ENCODE measurements at regions not wholly inside any gene's neighbourhood (a gene's known extent, or its start where the extent isn't known, plus 50 kb on each side); places are given as distances from the start of the nearest gene placed in this dataset.
A peak's percentile ranks its signal among the peaks of the same experiment; 100 is the strongest.

DNA sequence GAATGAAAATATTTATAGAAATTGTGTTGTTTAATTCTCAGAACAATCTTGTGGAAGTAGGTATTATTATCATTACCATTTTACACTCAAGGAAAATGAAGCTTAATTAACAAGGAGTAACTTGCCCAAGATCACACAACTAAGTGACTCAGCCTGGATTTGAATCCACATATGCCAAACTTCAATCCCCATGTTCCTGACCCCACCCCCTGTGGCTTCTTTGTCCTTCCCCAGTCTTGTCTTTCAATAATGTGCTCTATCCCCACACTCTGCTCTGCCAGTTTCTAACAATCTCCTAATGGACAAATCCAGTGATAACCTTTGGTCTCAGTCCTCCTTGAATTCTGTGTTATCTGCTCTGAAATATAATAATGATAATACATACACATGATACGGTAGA lies 355.2 kb downstream of the BMP4 start:
- DNase-seq: no peak

DNA sequence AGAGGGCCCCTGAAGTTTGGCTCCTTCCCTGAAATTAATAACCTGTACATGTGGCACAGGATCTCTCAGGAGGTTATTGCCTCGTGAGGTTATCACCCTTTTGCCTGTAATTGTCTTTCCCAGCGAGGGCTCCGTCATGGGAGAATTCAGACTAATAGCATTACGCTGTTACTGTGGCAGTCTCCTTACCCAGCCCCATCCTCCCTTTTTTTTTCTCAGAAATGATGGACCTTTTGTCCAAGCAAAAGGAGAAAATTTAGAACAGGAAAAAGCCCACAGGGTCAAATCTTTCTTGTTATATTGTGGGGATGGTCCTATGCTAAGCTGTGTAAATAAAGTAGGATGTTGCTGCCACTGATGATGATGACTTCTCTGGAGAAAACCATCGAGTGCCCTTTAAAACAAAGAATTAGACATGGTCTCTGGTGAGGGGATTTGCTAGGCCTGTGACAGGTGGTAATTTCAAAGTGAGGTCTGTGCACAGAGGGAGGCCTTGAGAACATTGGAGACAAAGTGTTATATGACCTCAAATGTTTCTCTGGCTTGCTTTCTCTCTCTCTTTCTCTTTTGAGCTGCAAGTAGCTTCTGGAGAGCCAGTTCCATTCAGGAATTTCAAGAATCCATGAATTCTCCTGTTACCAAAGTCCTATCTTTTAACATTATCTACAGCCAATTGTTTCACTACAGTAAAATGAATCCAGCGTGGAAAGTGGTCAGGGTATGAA lies 357.2 kb downstream of the BMP4 start:
- DNase-seq: no peak

DNA sequence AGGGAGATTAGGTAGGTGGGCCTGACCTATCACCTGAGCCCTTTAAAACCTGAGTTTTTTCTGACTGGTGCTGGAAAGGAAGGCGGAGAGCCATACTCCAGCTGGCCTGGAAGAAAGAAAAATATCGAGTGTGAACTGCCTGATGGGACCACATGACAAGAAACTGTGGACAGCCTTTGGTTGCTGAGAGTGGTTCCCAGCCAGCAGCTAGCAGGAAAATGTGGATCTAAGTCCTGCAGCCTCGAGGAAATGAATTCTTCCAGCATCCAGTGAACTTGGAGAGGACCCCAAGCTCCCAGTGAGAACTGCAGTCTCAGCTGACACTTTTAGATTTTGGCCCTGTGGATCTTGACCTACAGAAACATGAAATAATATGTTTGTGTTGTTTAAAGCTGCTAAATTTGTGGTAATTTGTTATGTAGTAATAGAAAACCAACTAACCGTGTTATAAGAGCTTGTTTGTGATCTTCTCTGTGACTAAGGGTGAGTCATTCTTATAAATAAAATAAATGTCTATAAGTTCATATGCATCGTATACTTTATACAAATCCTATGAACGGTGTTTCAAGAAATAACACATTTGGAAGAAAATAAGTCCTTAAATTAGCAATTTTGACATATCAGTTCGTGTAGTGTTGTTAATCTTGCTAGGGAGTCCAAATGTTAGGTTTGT lies 359.6 kb downstream of the BMP4 start:
- peak; percentile 57 for DNase-seq

DNA sequence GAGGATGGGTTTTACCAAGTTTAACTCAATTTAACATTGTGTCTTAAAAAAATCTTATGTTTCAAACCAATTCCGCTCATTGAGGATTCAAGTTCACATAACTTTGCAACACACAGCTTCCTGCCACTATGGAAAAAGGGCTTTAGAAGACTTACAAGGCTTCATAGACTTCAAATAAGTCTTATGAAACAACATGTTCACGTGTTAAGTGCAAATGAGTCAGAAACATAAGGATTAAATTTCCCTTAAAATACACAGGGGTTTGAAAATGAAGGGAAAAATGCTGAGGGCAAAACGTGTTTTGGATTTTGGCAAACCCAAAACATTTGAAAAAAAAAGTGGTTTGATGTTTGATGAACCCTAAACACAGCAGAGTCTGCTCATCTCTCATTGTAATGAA lies 364.8 kb downstream of the BMP4 start:
- DNase-seq: no peak

DNA sequence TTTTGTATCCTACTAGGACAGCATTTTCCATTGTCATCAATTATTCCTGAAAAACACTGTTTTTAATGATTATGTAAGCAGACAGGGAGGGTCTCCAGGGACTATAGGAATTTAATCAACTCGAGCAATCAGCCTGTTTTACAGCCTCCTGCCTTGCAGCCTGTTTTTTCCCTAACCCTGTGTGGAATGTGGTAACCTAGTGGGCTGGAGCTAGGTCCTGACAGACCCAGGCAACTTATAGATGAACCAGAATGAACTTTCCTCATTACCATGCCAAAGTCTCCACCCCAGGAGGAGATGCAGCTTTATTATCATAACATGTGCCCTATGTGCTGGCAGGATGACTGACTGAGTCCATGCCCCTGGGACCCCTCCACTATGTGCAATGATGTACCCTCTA lies 375.1 kb downstream of the BMP4 start:
- DNase-seq: no peak

DNA sequence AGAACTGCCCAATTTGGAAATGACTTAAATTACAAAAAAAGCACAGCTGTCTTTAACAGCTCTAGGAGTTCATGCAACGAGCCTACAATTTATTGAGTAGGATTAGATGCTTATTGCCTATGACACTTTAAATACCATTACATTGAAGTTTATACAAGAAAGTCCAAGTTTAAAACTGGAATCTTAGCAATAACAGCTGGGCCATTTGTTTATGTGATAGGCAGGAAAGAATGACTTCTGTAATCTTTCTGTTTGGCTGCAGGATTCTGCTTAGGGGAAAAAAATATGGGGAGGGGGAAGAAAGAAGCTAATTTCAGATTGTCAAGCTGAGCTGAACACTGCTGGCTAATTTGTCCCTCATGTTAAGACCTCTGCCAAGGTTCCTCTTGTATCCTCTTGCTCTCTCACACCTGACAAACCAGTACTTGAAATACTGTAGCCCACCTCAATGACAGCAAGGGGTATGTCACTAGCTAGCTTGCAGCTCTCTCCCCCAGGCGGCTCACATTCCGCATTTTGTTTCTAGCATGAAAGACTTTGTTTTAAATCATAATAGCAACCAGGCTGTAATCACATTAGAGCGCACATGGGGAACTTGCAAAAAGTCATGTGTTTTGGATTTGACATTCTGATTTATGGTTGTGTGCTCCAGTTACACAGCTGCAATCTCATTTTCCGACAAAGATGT lies 384.8 kb downstream of the BMP4 start:
- no peak for DNase-seq

DNA sequence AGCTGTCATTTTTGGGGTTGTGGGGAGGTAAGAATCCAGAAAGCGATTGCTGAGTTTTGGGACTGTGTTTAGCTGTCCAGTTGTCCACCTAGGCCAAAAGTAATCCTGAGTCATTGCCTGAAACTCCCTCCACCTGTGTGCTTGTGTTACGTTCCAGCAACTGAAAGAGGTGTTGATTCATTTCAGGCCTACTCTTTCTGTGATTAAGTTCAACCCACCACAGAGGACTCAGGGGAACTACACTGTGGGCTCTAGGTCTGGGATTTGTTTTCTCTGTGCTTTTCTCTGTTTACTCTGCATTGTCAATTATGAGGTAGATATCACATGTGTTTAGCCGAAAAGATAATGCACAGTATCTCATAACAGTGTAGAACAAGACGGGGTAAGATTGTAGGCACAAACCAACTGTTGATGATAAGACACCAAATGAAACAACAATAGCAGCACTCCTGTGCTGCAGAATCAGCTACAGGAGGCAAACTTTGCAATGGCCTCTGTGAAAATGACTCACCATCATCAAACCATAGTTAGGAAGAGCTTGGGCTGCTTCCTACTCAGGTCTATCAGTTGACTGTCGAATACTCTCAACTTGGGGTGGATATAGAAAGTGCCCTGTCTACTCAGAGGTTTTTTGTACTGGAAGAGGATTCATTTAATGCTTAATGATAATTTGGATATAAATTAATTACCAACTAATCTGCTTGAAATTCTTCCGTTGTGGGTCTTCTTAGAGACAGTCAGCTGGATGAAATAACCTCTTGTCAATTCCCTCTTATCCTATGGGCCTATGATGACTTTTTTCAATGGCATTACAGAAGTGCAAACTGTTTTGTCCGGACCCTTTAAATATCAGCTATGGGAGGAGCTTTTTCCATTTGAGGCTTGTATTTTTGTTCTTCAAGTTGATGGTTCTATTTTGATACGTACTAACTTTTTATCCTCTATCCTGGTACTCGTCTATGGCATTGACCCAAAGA lies 385.9 kb downstream of the BMP4 start:
- no peak for DNase-seq

DNA sequence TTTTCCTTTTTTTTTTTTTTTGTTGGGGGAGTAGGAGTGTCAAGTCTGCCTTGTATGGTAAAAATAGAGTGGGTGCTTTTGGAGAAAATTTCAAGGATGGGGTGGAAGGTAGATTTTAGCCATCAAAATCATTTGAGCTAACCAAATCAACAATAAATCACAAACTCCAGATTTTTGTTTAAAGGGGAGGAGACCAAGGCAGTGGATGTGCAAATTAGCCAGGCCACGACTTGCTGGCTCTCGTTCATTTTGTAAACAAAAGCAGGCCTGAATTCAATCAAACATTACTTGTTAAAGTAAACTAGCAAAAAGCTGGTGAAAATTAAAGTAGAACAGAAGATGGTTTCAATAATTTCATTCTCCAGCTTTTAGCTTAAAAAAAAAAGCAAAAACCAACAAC lies 387.2 kb downstream of the BMP4 start:
- no peak for DNase-seq

DNA sequence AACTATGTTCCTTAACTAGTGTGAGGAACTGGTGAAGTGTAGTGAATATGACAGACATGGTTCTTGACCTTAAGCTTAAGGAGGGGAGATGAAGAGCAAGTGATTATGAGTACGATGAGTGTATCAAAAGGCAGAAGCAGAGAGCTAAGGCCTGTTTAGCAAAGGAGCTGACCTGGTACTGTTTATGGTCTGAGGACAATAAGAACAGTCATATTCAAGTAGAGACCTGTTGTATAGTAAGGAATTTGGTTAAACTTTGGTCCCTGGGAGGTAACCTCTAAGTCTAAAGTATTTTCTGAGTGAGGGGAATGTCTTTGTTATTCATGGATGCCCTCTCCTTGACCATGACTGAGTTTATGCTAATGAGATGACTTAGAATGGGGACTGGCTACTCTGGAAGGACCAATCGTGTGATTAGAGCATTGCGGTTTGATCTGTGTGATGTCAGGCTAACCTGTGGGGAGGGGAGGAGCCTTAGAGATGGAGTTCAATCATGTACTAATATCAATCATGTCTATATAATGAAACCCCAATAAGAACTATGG lies 389.3 kb downstream of the BMP4 start:
- no peak for DNase-seq

DNA sequence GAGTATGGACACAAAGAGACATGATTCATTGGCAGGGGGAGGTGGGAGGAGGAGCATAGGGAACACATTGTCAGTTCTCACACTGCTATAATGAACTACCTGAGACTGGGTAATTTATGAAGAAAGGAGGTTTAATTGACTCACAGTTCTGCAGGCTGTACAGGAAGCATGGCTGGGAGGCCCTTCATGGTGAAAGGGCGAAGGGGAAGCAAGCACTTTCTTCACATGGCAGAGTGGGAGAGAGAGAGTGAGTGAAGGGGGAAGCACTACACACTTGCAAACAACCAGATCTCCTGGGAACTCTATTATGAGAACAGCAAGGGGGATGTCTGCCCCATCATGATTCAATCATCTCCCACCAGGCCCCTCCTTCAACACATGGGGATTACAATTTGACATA lies 391.8 kb downstream of the BMP4 start:
- no peak for DNase-seq

DNA sequence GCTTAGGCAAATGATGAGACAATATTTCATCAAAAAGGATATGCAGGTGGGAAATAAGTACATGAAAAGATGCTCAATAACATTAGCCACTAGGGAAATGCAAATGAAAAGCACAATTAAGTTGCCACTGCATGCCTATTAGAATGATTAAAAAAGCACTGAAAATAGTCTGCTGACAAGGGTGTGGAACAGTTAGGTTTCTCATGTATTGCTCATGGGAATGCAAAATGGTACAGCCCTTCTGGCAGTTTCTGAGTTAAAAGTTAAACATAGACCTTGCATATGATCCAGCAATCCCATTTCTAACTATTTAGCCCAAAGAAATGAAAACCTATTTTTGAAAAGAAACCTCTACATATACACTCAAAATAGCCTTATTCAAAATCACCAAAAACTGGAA lies 393.0 kb downstream of the BMP4 start:
- DNase-seq: no peak

DNA sequence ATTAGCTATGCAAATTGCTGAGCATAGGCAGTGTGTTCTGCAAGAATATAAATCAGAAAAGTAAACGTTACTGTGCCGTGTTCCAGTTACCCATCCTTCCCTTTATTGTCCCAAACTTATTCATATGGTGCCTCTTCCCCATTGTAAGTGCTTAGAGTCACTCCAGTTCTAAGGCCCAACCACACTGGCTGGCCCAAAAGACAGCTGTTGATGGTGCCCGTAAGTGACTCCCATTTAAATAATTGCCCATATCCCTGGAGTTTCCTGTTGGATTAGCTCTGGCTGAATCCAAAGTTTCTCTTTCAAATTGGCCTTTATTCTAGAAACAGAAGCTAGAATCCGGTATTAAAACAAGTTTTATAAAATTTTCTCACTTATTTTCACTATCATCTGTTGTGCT lies 400.1 kb upstream of the DDHD1 start:
- no peak for DNase-seq

DNA sequence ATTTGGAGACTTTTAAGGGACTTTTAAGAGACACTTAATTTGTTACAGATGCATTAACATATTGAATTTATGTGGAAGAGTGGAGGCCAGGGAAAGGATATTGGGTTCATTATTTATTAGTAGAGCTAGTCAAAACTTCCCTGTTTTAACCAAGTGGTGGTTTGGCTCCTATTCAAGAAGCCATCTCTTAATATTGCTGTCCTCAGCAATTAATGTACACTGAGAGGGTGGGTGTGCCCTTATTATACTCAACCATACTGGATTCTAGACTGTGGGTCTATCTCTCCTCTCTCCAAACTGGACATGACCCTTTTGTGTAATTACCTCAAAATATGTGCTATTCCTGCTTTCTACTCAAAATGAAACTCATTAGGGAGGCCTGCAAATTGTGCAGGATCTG lies 398.7 kb upstream of the DDHD1 start:
- no peak for DNase-seq

DNA sequence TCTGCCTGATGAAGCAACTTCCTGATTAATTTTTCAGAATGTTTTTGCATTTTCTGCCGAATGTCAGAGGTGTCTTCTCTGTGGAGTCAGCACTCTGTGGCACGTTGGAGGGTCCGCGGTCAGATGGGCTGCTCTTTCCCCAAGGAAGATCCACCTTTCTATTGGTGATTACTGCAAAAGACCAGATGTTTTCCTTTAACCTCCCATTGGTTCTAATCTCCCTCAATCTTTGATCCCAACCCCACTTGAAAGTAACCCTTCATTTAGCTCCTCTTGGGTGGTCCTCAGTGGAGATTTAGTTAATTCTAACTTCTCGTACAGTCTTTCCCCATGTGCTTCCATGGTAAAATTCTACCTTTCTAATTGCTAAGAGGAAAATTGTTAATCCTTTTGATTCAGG lies 397.7 kb upstream of the DDHD1 start:
- DNase-seq: no peak

DNA sequence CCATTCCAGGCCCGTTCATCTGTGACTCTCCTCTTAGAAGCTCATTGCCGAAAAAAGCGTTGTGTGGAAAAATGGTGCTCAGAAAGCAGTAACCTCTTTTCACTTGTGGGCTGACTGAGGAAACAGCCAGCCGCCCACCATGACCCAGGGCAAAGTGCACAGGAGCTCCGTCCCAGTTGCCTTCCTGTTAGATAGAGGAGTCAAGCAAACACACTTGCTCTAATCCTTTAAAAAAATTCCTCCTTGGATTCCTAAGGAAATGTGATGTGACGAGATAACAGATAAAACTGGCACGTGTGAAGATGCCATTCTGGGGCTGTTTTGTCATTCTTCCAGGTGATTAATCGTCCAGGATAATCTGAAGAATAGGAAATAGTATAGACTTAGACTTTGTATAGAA lies 396.8 kb upstream of the DDHD1 start:
- DNase-seq: no peak

DNA sequence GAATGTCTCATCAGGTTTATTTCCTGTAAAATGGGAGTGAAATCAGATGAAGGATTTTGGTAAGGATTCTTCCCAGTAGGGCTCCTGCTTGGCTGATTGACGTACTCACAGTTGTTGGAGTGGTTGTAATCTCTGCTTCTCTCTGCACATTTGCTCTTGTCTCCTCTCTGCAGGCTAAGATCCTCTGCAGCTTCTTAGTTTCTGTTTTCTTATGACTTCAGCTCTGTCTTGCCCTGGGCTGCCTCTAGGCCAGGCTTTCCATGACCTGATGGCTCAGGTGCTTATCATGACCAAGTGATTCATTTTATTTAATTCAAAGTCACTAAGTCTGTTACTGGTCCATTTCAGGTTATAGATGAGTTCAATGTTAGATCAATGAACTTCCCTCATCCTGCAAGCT lies 394.5 kb upstream of the DDHD1 start:
- DNase-seq: no peak

DNA sequence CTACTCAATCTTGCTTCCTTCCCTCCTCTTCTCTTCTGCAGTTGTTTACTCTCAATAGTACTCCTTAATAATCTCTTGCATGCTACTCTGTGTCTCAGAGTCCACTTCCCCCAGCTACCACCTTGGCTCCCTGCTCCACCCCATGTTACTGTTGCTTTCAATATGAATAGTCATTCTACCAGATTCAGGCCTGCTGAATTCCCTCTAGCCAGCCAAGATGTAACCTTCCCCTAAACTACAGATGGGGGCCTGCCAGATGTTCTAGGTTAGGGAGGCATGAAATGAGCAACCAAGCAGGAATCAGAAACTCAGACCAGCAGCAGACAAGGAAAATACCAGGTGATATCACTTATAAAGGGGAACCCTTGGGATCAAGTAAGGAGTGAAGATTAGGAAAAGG lies 392.1 kb upstream of the DDHD1 start:
- DNase-seq: no peak

DNA sequence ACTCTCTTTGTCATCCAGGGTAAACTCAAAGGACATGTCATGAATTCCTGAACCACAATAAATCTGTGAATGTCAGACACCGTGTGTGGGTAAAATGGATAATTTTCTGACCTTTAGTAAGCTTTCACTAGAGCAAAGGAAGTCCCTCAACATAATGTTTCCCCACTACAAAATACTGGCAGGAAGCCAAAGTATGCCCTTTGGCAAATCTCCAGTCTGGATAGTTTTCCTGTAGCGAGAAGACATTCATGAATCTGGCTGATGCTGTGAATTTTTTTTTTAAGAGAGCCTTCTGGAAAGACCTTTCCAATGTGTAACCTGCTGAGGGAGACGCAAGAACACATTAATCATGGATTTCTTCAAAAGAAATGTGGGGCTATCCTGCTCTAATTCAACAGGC lies 389.6 kb upstream of the DDHD1 start:
- DNase-seq: peak; percentile 73

DNA sequence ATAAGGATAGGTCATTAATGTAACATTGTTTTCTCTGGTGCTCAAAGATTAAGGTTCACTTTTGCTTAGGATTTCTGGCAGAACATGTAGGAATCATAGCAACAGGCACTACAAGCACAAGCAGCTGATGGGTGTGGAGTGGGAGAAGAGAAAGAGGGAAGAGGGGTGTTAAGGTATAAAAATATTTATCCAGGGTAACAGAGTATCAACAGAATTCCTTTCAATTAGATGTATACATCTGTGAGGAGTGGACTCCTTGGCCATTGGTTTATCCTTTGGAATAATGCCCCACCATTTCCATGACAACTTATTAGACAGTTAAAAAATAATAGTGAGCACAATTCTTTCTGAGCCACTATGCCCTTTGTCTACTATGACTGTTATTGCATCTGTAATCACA lies 388.3 kb upstream of the DDHD1 start:
- no peak for DNase-seq

DNA sequence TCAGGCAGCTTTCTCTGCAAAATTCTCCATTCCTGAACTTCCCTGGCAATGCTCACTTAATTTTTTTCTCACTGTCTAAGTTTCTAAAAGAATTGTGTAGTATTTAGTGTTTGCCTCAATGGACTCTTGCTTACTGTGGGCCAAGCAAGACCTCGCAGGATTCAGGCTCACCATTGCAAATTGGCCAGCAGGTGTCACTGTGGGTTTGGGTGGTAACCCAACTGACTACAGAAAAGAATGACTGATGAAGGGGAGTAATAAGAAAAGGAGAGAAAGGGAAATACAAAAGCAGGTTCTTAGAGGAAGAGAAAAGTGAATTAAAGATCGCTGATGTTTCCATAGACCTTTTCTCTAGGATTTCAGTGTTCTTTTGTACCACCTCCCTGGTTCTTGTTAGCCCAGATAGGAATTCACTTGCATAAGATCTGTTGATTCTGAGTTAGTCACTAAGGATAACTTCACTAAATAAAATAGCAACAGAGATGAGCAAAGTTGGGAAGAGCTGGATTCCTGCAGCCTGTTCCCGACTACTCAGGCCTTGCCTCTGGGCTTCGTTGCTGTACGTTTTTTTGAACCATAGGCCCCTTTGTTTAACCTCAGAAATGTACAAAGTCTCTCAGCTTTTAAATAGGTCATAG lies 386.5 kb upstream of the DDHD1 start:
- peak; percentile 82 for DNase-seq

DNA sequence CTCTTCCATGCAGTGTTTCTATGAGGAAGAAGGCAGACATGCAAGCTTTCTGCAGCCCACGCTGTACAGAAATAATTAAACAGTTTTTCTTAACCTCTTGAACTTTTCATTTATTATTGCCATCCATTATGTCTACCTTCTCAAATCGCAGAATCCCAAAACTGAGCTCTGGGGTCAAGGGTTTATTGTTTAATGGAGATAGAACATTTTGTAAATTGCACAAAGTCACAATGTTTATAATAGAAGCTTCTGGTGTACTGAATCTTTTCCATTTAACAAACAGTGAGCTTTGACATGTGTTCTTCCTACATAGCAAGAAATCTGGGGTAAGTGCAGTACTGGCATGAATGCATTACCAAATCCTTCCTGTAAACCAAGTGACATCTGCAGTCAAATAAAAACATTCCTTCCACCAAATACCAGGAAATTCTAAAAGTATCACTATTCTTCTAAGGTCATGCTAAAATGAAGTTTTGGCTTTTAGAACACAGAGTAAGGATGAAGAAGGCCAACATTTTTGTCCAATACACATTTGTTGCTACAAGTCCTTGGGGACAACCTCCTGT lies 385.3 kb upstream of the DDHD1 start:
- no peak for DNase-seq

Measured in DMS53 (cell line).